SJSA1 (cell line): ENCODE measurements at regions not wholly inside any gene's neighbourhood (a gene's known extent, or its start where the extent isn't known, plus 50 kb on each side); places are given as distances from the start of the nearest gene placed in this dataset.
A peak's percentile ranks its signal among the peaks of the same experiment; 100 is the strongest.

Experiments
- DNase-seq, 2 experiments: peaks; one replicate each; pipeline ENCODE4 v3.0.0-alpha.2; 2015 to 2020; ENCODE audit warnings: low spot score in 2 of 2, low read depth in 1 of 2
- H3K27ac ChIP-seq: fragments of 250-450 bp; sonication (Bioruptor Pico); 2 replicates; pipeline ENCODE4 v1.5.1; 2020; ENCODE audit warnings: mild to moderate bottlenecking, moderate library complexity
- H3K27me3 ChIP-seq: fragments of 250-450 bp; sonication (Bioruptor Pico); replicated peaks from 2 replicates; pipeline ENCODE4 v1.5.1; 2020; ENCODE audit warnings: mild to moderate bottlenecking, moderate library complexity
- H3K36me3 ChIP-seq: fragments of 250-450 bp; sonication (Bioruptor Pico); 2 replicates; pipeline ENCODE4 v1.5.1; 2020; ENCODE audit warnings: mild to moderate bottlenecking
- H3K4me1 ChIP-seq: fragments of 250-450 bp; sonication (Bioruptor Pico); replicated peaks from 2 replicates; pipeline ENCODE4 v1.6.1; 2021; ENCODE audit warnings: mild to moderate bottlenecking
- H3K4me3 ChIP-seq: fragments of 250-450 bp; sonication (Bioruptor Pico); 2 replicates; pipeline ENCODE4 v1.5.1; 2020; ENCODE audit warnings: mild to moderate bottlenecking
- H3K9me3 ChIP-seq: fragments of 250-450 bp; sonication (Bioruptor Pico); replicated peaks from 2 replicates; pipeline ENCODE4 v1.5.1; 2020; ENCODE audit warnings: mild to moderate bottlenecking

DNA sequence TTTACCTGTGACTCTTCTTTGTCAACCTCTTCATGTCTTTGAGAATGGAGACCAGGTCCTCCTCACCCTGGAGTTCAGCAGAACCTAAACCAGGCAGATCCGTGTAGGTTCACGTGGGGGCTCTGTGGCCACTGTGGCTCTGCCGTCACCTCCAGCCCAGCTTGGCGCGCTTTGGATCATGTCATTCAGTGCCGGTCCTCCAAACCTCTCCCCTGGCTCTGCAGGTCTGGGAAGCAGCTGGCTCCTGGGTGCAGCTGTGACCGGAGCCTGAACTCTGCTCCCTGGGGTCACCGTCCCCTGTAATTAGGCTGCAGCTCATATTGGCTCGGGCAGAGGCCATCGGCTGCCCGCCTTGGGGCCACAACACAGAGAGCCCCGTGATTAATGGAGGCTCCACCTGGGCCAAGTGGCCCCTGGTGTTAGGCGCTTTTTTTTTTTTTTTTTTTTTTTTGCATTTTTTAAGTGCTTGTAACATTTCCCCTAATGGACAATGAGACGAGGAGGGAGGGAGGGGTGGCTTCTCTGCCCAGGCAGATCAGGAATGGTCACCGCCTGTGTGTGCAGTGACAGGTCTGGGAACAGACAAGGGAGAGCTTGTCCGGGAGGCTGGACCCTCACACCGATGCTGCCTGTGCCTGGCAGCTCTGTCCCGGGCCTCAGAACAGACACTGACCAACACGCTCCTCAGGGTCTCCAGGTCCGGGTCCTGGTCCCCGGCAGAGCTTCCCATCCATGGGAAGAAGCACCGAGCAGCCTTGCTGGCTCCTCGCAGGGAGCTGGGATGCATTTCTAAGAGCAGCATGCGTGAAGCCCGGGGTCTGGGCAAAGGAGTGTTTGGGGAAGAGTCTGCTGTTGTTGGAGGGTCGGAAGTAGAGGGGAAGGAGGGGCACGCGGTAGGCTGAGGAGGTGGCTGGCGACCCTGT is 247.9 kb downstream of the SEC14L1 start:
- peaks cover 66% of the 10 kb centered on the region for H3K4me1 ChIP-seq
- no peak overlapping the region for H3K4me3 ChIP-seq
- no peak for DNase-seq
- peaks cover 48% of the 10 kb centered on the region for H3K36me3 ChIP-seq
- no peak overlapping the region for H3K27ac ChIP-seq
- no peaks in the 10 kb centered on the region for H3K27me3 ChIP-seq
- no peaks in the 10 kb centered on the region for H3K9me3 ChIP-seq

DNA sequence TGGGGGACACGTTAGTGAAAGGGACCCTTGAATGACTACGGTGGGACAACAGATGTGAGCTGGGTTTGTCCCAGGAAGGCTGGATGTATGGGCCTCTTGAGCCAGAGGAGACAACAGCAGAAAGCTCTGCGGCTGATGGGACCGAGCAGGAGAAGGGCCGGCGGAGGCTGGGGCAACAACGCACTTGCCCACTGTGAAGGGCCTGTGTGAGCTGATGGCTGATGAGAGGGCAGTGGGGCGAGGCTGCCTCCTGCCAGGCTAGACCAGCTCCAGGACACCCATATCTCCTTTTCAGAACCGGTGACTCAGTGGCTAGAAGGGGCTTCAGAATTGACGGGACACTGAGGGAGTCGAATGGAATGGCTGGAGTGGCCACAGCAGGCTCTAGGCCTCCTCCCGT is 250.1 kb downstream of the SEC14L1 start:
- peaks cover 32% of the 10 kb centered on the region for H3K36me3 ChIP-seq
- H3K27ac ChIP-seq = peak overlapping the region; percentile 64

DNA sequence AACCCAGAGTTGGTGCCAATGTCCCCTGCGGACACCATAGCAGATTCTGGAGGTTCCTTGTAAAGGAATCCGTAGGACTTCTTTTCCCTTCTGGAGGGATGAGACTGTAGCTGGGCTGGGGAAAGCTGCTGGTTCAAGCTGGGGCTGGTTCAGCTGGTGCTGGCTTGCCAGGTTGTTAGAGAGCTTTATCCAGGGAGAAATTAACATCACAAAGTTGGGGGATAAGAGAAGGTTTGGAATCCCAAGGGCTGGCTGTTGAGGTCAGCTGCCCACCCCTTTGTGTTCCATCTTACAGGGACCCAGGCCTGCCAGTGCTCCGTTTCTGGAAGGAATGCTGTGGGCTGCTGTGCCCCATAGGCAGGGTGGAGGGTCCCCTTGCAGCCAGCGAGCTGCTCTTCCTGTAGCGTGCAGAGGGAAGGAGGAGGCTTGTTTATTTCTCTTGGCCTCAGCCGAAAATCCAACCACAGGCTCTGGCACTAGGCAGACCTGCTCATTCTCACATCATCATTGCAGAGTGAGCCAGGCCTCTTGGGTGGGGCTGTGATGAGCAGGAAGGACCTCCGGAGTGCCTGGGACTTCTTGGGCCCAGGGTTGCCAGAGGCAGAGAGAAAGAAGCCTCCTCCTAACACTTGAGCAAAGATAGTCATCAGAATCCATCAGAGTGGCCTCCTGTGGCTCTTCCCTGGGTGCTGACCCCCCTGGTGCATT is 251.1 kb downstream of the SEC14L1 start:
- Histone ChIP-seq H3K4me1 (peaks cover 65% of the 10 kb centered on the region), H3K27me3 (no peaks in the 10 kb centered on the region), H3K27ac (peak overlapping the region; percentile 77), H3K36me3 (peaks cover 25% of the 10 kb centered on the region), H3K4me3 (no peak overlapping the region), H3K9me3 (no peaks in the 10 kb centered on the region)
- DNase-seq = peak; percentile 99

More for the DNA sequence above, 250.1 kb downstream of the SEC14L1 start:
- DNase-seq = no peak
- H3K9me3 ChIP-seq = no peaks in the 10 kb centered on the region
- no peak overlapping the region for H3K4me3 ChIP-seq
- H3K4me1 ChIP-seq = peaks cover 74% of the 10 kb centered on the region
- no peaks in the 10 kb centered on the region for H3K27me3 ChIP-seq

DNA sequence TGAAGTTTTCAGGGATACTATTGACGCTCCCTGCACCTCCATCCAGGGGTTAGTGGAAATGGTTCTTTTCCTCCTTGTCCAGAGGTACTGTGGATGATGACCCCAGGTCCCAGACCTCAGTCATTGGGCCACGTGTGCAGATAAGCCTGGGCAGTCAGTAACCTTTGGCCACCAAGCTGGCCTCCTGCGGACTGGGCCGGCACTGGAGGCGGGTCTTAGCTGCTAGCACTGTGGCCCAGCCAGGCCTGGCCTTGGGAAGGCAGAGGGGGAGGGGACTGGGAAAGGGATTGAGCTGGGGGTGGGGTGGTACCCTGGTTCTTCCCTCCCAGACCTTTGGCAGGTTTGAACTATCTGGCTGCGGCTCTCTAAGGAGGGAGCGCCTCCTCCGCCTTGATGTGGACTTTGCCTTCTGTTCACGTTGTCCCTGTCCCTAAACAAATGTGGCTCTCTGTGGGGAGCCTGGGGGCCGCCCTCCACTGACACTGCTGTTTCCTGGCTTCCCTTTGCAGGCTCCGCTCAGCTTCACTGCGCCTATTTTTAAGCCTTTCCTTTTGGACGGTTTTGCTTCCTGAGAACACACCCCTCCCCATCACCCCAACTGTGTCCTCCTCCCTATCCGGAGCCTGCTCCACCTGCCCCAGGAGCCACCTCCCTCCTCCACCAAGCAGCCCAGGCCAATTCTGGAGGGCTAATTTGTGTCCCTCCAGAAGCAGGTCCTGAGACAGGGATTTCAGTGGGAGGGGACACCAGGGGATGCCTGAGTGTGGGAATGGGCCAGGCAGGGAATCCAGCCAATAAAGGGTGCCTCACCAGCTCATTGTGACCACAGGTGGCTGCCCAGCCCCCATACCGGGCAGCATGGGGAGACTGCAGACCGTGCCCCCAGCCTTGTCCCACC is 251.9 kb downstream of the SEC14L1 start:
- peak; percentile 33 to 73 for DNase-seq
- H3K27ac ChIP-seq = peak overlapping the region; percentile 77
- H3K9me3 ChIP-seq = no peaks in the 10 kb centered on the region
- no peaks in the 10 kb centered on the region for H3K27me3 ChIP-seq
- peaks cover 25% of the 10 kb centered on the region for H3K36me3 ChIP-seq
- no peak overlapping the region for H3K4me3 ChIP-seq
- peaks cover 65% of the 10 kb centered on the region for H3K4me1 ChIP-seq

DNA sequence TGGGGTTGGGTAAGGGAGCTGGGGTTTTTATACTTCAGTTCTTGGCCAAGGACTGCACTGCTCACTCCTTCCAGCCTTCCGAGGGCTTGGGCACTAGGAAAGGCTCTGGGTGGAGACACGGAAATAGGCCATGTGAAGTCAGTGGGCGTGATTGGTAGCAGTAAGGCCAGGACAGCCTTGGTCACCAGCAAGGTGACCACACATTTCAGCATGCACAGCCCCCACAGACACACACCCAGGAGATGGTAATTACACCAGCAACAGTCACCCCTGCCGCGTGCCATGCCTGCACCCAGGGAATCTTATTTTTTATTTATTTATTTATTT is 252.5 kb downstream of the SEC14L1 start:
- Histone ChIP-seq H3K9me3 (no peaks in the 10 kb centered on the region), H3K27ac (peak overlapping the region; percentile 77), H3K27me3 (no peaks in the 10 kb centered on the region), H3K4me1 (peaks cover 63% of the 10 kb centered on the region), H3K36me3 (peaks cover 23% of the 10 kb centered on the region), H3K4me3 (no peak overlapping the region)
- DNase-seq = no peak

DNA sequence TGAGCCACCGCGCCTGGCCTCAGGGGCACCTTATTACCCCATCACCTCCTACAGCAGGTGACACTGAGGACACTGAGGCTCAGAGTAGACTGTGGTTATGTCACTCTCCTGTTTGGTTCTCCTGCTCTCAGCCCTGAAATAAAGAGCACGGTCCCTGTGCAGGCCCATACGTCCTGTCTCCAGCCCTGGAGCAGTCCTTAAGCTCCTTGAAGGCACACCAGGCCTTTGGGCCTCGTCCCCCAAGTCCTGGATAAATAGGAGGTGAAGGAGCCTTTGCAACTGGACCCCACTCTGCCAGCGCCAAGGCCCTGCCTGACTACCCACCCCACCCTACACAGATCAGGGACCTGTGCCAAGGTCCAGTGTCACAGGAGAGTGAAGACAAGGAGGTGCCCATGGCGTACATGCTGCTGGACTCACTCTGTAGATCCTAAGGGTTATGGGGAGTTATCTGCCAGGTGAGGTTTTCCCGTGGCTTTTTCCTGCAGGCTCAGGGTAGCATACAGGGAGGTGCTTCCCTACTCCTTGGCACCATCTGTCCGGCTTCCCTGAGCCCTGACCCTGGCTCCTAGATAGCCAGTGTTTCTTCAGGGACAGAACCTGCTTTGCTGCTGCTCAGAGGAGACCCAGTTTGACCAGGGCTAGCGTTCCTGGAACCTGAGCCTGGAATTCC is 253.2 kb downstream of the SEC14L1 start:
- Histone ChIP-seq H3K36me3 (peaks cover 26% of the 10 kb centered on the region), H3K27me3 (no peaks in the 10 kb centered on the region), H3K9me3 (no peaks in the 10 kb centered on the region), H3K27ac (peak overlapping the region; percentile 27), H3K4me3 (no peak overlapping the region), H3K4me1 (peaks cover 58% of the 10 kb centered on the region)
- no peak for DNase-seq

DNA sequence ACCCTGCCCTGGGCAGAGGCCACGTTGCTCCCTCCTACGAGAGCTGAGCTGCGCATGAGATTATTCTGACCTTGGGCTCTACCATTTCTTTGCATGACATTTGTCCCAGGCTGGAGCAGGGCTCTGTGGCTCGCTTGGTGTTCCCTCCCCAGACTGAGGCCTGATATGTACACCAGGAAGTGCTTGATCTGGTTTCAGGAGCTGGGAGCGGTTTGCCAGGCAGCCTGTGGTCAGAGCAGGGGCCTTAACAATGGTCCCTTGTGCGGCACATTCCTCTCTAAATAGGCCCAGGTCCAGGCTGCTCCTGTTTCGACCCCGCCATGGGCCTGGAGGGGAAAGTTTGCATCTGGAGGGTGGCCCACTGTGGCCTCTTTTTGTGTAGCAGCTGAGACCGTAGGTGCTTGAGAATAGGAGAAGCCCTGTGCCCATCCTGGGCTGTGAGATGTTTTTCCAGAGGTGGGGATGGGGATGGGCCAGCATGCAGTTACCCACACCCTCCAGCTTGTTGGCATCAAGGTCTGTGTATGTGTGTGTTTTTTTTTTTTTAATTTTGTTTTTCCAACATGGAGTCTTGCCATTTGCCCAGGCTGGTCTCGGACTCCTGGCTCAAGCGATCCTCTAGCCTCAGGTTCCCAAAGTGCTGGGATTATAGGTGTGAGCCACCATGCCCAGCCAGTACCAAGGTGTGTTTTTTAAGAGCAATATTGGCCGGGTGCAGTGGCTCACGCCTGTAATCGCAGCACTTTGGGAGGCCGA is 253.9 kb downstream of the SEC14L1 start:
- H3K27ac ChIP-seq = peak overlapping the region; percentile 27
- H3K36me3 ChIP-seq = peaks cover 33% of the 10 kb centered on the region
- DNase-seq = peak; percentile 78 to 86
- peaks cover 51% of the 10 kb centered on the region for H3K4me1 ChIP-seq
- no peaks in the 10 kb centered on the region for H3K27me3 ChIP-seq
- no peaks in the 10 kb centered on the region for H3K9me3 ChIP-seq
- H3K4me3 ChIP-seq = no peak overlapping the region

DNA sequence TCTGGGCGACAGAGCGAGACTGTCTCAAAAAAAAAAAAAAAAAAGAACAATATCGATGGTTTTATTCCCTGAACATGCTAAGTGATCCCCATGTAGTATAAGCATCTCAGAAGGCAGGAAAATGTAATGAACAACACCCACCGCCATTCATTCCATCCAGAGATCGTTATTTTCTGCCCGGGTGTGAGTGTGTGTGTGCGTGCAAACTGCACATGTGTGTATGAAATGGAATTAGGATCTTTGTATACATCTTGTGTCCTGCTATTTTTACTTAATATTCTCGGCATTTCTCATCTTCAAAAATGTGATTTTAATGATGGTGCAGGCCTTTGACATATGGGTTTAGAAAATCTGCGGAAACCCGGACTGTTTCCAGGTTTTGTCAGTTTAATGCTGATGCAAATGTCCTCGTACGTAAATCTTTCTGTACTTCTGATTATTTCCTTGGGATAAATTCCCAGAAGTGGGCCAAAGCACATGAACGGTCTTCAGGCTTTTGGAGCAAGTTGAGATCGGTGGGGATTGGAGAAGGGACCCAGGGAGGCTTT is 254.8 kb downstream of the SEC14L1 start:
- H3K9me3 ChIP-seq = no peaks in the 10 kb centered on the region
- H3K4me3 ChIP-seq = no peak overlapping the region
- no peak for DNase-seq
- peaks cover 47% of the 10 kb centered on the region for H3K4me1 ChIP-seq
- no peaks in the 10 kb centered on the region for H3K27me3 ChIP-seq
- H3K36me3 ChIP-seq = peaks cover 32% of the 10 kb centered on the region
- H3K27ac ChIP-seq = no peak overlapping the region

DNA sequence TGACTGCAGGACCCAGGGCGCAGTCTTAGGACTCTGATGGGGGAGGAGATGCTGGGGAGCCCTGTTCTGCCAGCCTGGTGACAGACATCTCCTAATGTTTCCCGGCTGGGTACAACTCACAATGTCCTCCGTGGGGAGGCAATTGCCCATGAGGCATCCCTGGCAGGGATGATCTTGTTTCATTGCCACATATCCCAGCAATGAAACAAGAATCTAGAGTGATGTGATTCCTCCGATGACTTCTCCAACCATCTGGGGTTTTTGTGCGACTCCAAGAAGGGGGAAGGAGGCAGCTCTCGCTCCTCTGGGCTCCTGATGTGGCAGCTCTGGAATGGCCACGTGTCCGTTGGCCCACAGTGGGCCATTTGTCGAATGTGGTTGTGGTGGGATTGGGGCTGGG is 255.8 kb downstream of the SEC14L1 start:
- H3K4me3 ChIP-seq = no peak overlapping the region
- no peak overlapping the region for H3K27ac ChIP-seq
- no peaks in the 10 kb centered on the region for H3K27me3 ChIP-seq
- peaks cover 36% of the 10 kb centered on the region for H3K4me1 ChIP-seq
- no peak for DNase-seq
- H3K36me3 ChIP-seq = peaks cover 26% of the 10 kb centered on the region
- no peaks in the 10 kb centered on the region for H3K9me3 ChIP-seq

DNA sequence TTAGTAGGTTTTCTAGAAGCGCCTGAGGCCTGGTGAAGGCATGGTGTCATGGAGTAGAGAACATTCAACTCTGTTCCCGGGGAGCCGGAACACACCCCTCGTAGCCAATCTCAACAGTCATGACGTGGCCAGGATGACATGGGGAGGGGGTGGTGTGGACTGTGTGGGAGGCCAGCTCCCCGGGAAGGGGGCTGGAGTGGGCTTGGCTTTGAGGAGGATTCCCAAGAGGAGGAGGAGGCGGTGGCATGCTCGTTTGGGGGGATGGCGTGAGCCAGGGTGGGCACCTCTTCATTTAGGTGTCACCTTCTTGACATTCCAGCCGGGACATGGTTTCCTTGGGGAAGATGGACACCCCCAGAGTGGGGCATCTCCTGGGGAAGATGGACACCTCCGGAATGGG is 257.5 kb downstream of the SEC14L1 start:
- DNase-seq = no peak

DNA sequence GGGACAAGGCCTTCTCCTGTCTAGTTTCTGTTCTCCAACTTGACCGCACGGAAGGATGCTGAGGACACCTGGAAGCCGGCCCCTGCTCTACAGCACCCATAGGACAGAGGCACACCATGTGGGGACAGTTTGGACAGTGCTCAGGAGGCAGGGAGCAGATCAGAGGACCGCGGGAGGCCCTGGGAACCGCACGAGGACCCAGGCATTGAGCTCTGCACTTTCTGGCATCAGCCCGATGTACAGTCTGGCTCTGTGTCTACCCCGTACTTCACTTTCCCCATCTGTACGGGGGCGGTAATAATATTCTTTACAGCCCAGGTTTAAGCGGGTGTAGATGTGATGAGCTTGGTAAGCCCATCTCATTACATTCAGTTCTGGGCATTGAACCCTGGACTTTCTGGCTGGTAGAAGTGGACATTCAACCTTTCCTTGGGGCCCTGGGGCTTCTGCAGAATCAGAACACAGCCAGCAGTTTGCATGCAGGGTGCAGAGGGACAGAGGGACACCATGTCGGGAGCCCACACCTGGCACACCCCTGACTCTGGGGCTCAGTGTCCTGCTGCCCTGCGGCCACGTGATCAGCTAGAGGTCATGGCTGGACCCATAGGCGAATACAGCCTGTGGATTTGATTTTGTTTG is 258.7 kb downstream of the SEC14L1 start:
- H3K9me3 ChIP-seq = no peaks in the 10 kb centered on the region
- H3K27me3 ChIP-seq = no peaks in the 10 kb centered on the region
- no peak for DNase-seq
- H3K27ac ChIP-seq = no peak overlapping the region
- no peak overlapping the region for H3K4me3 ChIP-seq
- H3K4me1 ChIP-seq = peaks cover 22% of the 10 kb centered on the region
- peaks cover 48% of the 10 kb centered on the region for H3K36me3 ChIP-seq

More for the DNA sequence above, 257.5 kb downstream of the SEC14L1 start:
- H3K9me3 ChIP-seq = no peaks in the 10 kb centered on the region
- H3K27me3 ChIP-seq = no peaks in the 10 kb centered on the region
- H3K4me3 ChIP-seq = no peak overlapping the region
- peaks cover 23% of the 10 kb centered on the region for H3K4me1 ChIP-seq
- no peak overlapping the region for H3K27ac ChIP-seq
- peaks cover 37% of the 10 kb centered on the region for H3K36me3 ChIP-seq

DNA sequence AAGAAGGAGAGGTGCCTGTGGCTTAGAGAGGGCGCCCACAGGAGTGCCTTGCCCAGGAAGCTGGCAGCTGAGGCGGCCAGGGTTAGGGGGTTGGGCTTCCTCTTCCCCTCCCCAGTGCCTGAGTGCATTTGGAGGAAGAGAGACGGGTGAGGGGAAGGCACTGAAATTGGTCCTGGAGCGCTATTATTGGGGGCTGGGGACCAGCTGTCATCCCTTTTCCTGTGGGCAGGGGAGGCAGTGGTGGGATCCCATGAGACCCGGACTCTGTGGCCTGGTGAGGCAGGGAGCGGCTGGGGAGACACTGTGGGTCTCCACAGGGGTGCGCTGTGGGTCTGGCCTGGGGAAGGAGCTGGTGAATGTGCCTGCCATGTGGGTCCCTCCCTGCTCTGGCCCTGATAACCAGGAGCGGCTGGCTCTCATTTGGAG is 259.7 kb downstream of the SEC14L1 start:
- Histone ChIP-seq H3K27me3 (no peaks in the 10 kb centered on the region), H3K4me3 (no peak overlapping the region), H3K27ac (no peak overlapping the region), H3K4me1 (peaks cover 24% of the 10 kb centered on the region), H3K36me3 (peaks cover 54% of the 10 kb centered on the region), H3K9me3 (no peaks in the 10 kb centered on the region)
- DNase-seq = peak in 1 of 2 experiments; percentile 70
